NCI-H2081 (cell line): ENCODE measurements at regions not wholly inside any gene's neighbourhood (a gene's known extent, or its start where the extent isn't known, plus 50 kb on each side); places are given as distances from the start of the nearest gene placed in this dataset.

Source experiments
- DNase-seq, 2 experiments: peaks; one replicate each; lab custom pipeline; 2025; lab: John Stamatoyannopoulos, UW

DNA sequence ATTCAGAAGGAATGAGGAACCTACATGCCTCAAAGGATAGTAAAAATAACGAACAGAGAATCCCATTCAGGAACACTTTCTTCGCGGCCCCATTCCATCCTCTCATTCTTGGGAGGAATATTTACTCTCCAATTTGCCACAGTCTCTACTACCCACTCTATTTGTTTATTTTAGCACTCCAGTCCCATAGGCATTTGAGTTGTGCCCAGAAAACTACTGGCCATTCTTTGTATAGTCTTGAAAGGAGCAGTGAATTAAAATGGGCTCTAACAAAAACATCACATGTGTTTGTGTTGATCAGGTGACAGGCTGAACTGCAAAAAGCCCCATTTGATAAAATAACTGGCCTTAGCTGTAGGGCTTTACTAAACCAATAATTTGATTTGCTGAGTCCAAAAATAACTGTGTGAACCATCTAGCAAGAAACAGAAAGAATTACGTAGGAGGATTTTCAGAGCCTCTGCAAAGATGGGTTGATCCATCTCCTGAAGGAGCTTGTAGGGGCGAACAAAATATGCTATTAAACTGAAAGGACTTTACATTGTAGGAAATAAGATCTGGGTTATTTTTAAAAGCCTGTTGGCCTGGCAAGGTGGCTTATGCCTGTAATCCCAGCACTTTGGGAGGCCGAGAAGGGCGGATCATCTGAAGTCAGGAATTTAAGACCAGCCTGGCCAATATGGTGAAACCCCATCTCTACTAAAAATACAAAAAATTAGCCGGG is 142.3 kb upstream of the CPNE8 start:
- no peak for DNase-seq

GRCh38 chr12:39044754-39045153 is 139.4 kb upstream of the CPNE8 start:
- no peak for DNase-seq

GRCh38 chr12:39043424-39043822 is 138.0 kb upstream of the CPNE8 start:
- DNase-seq, result no peak

- DNase-seq, result no peak
These were observed 134.9 kb upstream of the CPNE8 start for GRCh38 chr12:39040275-39040674.

GRCh38 chr12:39037115-39037514 is 131.7 kb upstream of the CPNE8 start:
- DNase-seq, result no peak

DNA sequence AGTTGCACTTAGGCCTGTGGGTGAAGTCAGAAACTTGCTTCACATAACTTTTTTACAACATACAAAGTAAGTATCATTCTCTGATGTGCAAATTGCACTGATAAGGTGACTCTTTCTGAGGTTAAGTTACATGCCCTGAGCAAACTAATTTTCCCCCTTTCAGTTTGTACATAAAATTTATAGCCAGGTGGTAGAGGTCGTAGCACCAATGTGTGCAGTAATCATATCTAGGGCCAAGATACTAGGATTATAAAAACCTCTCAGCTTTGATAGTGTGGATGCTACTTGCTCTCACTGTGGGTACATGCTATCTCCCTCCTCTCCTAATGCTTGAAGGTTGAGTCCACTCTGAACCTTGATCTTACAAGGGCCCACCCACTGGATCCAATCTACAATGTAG is 130.7 kb upstream of the CPNE8 start:
- no peak for DNase-seq

GRCh38 chr12:39033782-39034181 is 128.4 kb upstream of the CPNE8 start:
- no peak for DNase-seq

DNA sequence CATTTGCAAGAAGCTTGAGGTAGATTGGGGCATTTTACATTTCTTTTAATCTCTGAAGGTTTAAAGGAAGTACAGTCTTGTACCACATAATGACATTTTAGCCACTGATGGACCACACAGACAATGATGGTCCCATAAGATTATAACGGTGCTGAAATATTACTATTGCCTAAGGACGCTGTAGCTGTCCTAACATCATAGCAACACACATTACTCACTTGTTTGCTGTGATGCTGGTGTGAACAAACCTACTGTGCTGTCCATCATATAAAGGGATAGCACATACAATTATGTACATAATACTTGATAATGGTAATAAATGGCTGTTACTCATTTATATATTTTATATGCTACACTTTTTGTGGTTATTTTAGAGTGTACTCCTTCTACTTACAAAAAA is 127.1 kb upstream of the CPNE8 start:
- DNase-seq, result no peak

DNA sequence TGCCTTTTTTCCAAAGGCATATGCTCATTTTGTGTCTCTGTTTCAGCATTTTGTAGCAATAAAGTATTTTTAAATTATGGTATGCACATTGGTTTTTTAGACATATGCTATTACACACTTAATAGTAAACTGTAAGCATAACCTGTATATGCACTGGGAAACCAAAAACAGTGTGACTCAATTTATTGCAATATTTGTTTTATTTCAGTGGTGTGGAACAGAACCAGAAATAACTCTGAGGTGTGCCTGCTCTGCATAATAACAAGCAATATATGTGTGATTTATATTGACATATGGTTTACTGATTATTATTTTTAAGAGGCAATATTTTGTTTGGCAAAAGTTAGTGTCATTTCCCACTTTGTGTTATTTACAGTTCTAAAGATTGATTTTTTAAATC is 126.6 kb upstream of the CPNE8 start:
- no peak for DNase-seq

GRCh38 chr12:39028382-39028781 is 123.0 kb upstream of the CPNE8 start:
- DNase-seq, result no peak

DNA sequence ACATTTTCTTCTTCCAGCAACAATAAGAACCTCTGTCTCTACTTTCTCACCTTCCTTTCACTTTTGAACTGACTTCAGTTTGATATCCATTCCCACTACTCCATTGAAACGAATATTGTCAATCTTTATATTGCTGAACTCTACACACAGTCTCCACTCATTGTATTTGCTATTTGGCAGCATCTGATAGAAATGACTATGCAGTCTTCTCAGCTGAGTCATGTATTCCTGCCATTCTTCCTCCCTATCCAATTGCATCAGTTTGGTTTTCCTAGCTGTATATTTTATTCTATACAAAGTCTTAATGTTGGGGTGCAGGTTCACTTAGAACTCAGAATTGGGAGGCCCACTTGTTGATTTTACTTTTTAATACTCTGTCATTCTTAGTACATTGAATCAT is 107.5 kb upstream of the CPNE8 start:
- DNase-seq, result no peak

DNA sequence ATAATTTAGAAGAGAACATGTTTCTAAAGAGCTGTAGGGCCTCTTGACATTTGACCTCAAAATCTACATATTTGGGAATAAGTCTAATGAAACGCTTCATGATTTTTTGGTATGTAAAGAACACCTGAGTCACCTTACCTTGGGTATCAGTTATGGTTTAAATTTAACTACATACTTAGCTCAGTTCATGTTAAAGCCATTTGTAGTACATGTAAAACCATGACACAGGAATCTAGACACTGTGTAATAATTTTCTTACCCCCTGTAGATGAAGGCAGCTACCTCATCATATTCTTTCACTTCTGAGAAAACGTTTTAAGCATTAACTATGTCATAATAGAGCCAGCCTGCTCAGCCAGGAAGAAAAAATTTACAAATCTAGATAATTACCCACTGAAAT is 105.8 kb upstream of the CPNE8 start:
- no peak for DNase-seq

GRCh38 chr12:39010406-39010805 is 105.0 kb upstream of the CPNE8 start:
- DNase-seq, result no peak

DNA sequence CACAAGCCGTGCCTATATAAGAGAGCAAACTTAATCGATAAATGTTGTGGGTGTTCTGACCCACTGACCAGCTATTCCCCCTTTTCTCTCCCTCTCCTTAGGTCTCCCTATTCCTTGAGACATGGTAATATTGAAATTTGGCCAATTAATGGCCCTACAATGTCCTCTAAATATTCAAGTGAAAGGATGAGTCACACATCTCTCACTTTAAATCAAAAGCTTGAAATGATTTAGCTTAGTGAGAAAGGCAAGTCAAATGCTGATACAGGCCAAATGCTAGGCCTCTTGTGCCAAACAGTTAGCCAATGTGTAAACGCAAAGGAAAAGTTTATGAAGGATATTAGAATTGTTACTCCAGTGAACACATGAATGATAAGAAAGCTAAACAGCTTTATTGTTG is 102.2 kb upstream of the CPNE8 start:
- DNase-seq, result no peak

DNA sequence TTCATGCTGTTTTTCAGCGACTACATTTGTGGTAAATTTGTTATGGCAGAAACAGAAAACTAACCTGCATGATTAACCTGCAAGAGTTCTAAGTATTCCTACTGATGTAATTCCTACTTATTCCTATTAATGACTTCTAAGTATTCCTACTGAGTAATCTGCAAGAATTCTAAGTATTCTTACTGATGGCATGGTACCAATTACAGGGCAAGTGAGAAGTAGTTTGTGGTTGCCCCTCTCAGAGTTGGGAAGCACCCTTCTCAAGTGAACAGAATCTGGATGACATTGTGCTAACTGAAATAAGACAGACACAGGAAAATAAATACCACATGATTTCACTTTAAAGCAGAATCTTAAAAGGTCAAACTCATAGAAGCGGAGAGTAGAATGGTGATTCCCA is 100.9 kb upstream of the CPNE8 start:
- no peak for DNase-seq

DNA sequence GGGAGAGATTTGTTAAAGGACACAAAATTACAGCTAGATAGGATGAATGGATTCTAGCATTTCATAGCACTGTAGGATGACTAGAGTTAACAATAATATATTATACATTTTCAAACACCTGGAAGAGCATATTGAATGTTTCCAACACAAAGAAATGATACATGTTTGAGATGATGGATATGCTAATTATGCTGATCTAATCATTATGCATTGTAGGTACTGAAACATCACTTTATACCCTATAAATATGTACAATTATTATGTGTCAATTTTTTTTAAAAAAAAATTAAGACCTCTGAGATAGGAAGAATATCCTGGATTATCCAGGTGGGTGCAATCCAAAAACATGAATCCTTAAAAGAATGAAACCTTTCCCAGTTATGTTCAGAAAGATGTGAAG is 100.3 kb upstream of the CPNE8 start:
- no peak for DNase-seq

DNA sequence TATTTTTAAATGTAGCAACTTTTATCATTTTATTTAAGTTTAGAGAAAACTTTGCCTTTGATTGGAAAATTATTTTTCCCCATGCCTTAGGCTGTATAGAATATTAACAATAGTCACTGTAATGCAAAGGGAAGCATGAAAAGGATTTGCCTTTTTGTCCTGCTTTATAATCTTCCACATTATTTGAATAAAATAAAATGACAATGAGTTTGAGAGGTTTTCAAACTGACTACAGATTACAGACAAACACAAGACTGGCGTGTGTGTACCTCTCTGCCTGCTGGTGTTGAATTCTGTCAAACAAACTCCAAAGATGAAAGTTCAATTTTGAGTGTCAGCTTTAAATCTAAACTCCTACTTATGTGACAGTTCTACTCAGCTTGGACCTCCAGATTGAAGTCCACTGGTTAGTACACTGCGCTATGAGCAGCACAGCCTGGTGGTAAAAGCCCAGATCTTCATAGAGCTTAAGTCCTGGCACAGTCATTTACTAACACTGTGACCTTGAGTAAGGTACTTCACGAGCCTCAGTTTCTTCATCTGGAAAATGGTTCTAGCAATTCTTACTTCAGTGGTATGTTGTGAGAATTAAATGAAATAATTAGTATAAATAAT is 98.3 kb upstream of the CPNE8 start:
- no peak for DNase-seq

DNA sequence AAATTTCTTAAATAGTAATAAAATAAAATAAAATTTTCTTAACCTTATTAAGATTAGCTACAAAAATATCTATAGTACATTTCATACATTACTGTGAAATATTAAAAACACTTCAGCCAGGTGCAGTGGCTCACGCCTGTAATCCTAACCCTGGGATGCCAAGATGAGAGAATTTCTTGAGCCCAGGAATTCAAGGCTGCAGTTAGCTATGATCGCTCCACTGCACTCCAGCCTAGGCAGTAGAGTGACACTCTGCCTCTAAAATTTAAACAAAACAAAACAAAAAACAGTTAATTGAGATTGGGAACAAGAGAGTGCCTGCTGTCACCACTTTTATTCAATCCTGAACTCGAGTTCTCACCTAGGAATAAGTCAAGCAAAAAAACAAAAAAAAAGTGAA is 95.0 kb upstream of the CPNE8 start:
- DNase-seq, result no peak

DNA sequence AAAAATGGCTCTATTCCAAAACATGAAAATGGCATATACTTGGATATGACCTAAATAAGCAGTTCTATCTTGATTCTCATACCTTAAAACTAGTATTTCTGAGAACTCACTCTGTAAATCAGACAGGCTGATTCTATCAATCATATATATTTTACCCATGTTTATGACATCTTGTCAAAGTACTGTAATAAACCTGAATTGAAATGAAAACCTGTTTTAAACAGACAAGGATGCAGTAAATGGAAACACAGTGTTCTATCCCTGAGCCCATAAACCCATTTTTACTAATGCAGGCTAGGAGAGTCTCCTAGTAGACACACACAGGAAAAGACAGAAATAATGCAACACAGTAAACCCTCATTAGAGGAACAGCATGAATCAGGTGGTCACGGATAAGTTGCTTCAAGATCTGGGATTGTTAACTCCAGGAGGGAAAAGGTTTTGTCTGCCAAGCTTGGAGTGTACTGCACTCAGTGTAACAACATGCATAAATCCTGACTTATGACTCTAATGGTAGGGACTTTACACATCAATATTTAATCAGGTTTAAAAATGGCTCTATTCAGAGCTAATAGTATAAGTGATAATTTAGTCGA is 93.6 kb upstream of the CPNE8 start:
- DNase-seq, result peak; percentile 2 to 44

DNA sequence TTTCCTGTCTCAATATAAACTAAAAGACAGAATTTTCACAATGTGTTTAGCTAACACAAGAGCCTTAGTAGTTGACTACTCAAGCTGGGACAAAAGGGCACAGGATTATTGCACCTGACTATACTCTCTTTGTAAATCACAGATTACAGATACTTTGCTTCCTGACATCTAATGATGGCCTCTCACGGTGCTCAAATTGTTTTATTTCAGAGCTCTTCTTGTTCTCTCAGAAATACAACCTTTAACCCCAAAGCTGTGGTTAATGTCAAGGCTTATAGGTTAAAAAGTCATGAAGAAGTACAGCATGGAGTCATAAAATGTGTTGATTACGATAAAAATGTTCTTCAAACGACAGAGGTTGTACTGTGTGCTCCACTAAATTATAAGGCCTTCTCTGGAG is 89.9 kb upstream of the CPNE8 start:
- no peak for DNase-seq

GRCh38 chr12:38985961-38986360 is 80.6 kb upstream of the CPNE8 start:
- DNase-seq, result no peak

- DNase-seq, result no peak
These were observed 79.0 kb upstream of the CPNE8 start for GRCh38 chr12:38984388-38984787.

DNA sequence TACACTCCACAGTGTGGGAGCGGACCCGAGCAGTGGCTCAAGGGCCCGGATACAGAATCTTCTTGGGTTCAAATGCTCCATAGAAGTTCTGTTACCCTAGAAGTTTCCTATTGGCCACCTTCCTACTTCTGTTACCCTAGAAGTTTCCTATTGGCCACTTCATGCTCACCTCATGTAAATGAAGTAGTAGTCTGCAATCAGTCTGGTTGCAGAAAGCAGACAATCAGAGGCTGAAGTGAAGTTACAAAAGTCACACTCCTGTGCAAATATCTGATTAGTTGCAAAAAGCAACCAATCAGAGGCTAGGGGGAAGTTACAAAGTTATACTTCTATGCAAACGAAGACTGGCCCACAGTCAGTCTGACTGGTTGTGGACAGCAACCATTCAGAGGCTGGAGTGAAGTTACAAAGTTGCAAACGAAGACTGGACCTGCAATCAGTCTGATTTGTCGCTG is 77.8 kb upstream of the CPNE8 start:
- DNase-seq, result no peak

GRCh38 chr12:38977132-38977531 is 71.7 kb upstream of the CPNE8 start:
- DNase-seq, result no peak
